ENCODE measurements at regions not wholly inside any gene's neighbourhood (a gene's known extent, or its start where the extent isn't known, plus 50 kb on each side); places are given as distances from the start of the nearest gene placed in this dataset.
"Not testable (repeated sequence)": the region's sequence is repeated elsewhere in the genome, so short reads cannot be mapped to it uniquely, and the experiment has no call there.

- no CpG with 5 or more reads among the region's 1 CpG for WGBS (ENCODE audit: insufficient coverage)
- peaks cover 0 to 9% (median 0%) of the 10 kb centered on the region in 3 donors for H3K9me3 ChIP-seq (ENCODE audit: control extremely low read depth in 1 of 3, control insufficient read depth in 2 of 3, insufficient read depth in 1 of 3, low read length in 2 of 3)
- H3K4me3 Mint-ChIP-seq = no peak overlapping the region
- H3K9me3 Mint-ChIP-seq (ENCODE audit: insufficient read depth) = no peaks in the 10 kb centered on the region
- POLR2A ChIA-PET = no interaction called here
- H3K27me3 Mint-ChIP-seq = no peaks in the 10 kb centered on the region
- no peak overlapping the region for H3K9ac ChIP-seq (ENCODE audit: low read length)
- no peak overlapping the region for H3K4me2 ChIP-seq (replicated peaks; ENCODE audit: low read depth, low read length, poor library complexity, severe bottlenecking)
- H2AFZ ChIP-seq (ENCODE audit: insufficient read depth, low read depth, low read length, poor library complexity, severe bottlenecking) = no peak overlapping the region
- DNase-seq = no peak
- no peaks in the 10 kb centered on the region for H3K4me1 ChIP-seq (ENCODE audit: control insufficient read depth in 2 of 2, insufficient read depth in 2 of 2, low read length in 2 of 2)
- H3K79me2 ChIP-seq (ENCODE audit: control insufficient read depth, insufficient read depth, low read length) = no peaks in the 10 kb centered on the region
- CTCF ChIA-PET = interaction anchor here (0.6 kb wide), 1 partner anchor 30 kb away, joined by 4 read pairs; no protein-coding TSS in a partner anchor
- H4K20me1 ChIP-seq (ENCODE audit: control insufficient read depth, insufficient read depth, low read length, poor library complexity, severe bottlenecking) = no peaks in the 10 kb centered on the region
- intact Hi-C loops (cut with micrococcal nuclease) = no loop called here
- no peak overlapping the region for H3K4me3 ChIP-seq (ENCODE audit: control extremely low read depth in 1 of 5, extremely low read depth in 1 of 5, insufficient read depth in 1 of 5, low read depth in 2 of 5, low read length in 4 of 5)
- no peaks in the 10 kb centered on the region for H3K4me1 Mint-ChIP-seq
- no peaks in the 10 kb centered on the region for H3K27me3 ChIP-seq (replicated peaks in 1 of 4; ENCODE audit: control extremely low read depth in 1 of 4, control insufficient read depth in 3 of 4, insufficient read depth in 4 of 4, low read length in 3 of 4)
- no peaks in the 10 kb centered on the region for H3K36me3 ChIP-seq (replicated peaks in 1 of 2; ENCODE audit: control extremely low read depth in 1 of 2, control insufficient read depth in 1 of 2, extremely low read depth in 1 of 2, insufficient read depth in 2 of 2, low read length in 1 of 2)
- ATAC-seq (ENCODE audit: low read depth) = no peak
- TF ChIP-seq CTCF (IDR thresholded peaks at IDR 0.05) = no peak
- no peak for TF ChIP-seq EZH2 (IDR thresholded peaks at IDR 0.05; ENCODE audit: borderline replicate concordance, insufficient read depth, low read depth, low read length, poor library complexity, severe bottlenecking)
- no peak overlapping the region for H3K27ac Mint-ChIP-seq
- no peak overlapping the region for H3K27ac ChIP-seq (ENCODE audit: low read length in 2 of 2)
These were observed 479.6 kb upstream of the EPHA6 start for GRCh38 chr3:96334779-96335178.

- ChIA-PET POLR2A (no interaction called here), CTCF (no interaction called here)
- H3K4me2 ChIP-seq (replicated peaks; ENCODE audit: low read depth, low read length, poor library complexity, severe bottlenecking) = no peak overlapping the region
- H3K79me2 ChIP-seq (ENCODE audit: control insufficient read depth, insufficient read depth, low read length) = no peaks in the 10 kb centered on the region
- no peak for DNase-seq
- H3K4me1 Mint-ChIP-seq = no peaks in the 10 kb centered on the region
- intact Hi-C loops (cut with micrococcal nuclease) = no loop called here
- ATAC-seq (ENCODE audit: low read depth) = no peak
- peaks cover 0 to 3% (median 0%) of the 10 kb centered on the region in 3 donors for H3K9me3 ChIP-seq (ENCODE audit: control extremely low read depth in 1 of 3, control insufficient read depth in 2 of 3, insufficient read depth in 1 of 3, low read length in 2 of 3)
- no peak overlapping the region for H3K4me3 Mint-ChIP-seq
- no peak overlapping the region for H3K4me3 ChIP-seq (ENCODE audit: control extremely low read depth in 1 of 5, extremely low read depth in 1 of 5, insufficient read depth in 1 of 5, low read depth in 2 of 5, low read length in 4 of 5)
- H3K27ac Mint-ChIP-seq = no peak overlapping the region
- no peaks in the 10 kb centered on the region for H3K4me1 ChIP-seq (ENCODE audit: control insufficient read depth in 2 of 2, insufficient read depth in 2 of 2, low read length in 2 of 2)
- no peak overlapping the region for H3K9ac ChIP-seq (ENCODE audit: low read length)
- TF ChIP-seq EZH2 (IDR thresholded peaks at IDR 0.05; ENCODE audit: borderline replicate concordance, insufficient read depth, low read depth, low read length, poor library complexity, severe bottlenecking) = no peak
- TF ChIP-seq CTCF (IDR thresholded peaks at IDR 0.05) = no peak
- H4K20me1 ChIP-seq (ENCODE audit: control insufficient read depth, insufficient read depth, low read length, poor library complexity, severe bottlenecking) = no peaks in the 10 kb centered on the region
- peaks cover 5% of the 10 kb centered on the region for H3K9me3 Mint-ChIP-seq (ENCODE audit: insufficient read depth)
- H3K27ac ChIP-seq (ENCODE audit: low read length in 2 of 2) = no peak overlapping the region
- H2AFZ ChIP-seq (ENCODE audit: insufficient read depth, low read depth, low read length, poor library complexity, severe bottlenecking) = no peak overlapping the region
- WGBS (ENCODE audit: insufficient coverage) = 72% methylated on average over 2 of the region's 3 CpGs
- H3K27me3 Mint-ChIP-seq = no peaks in the 10 kb centered on the region
- no peaks in the 10 kb centered on the region for H3K36me3 ChIP-seq (replicated peaks in 1 of 2; ENCODE audit: control extremely low read depth in 1 of 2, control insufficient read depth in 1 of 2, extremely low read depth in 1 of 2, insufficient read depth in 2 of 2, low read length in 1 of 2)
- no peaks in the 10 kb centered on the region for H3K27me3 ChIP-seq (replicated peaks in 1 of 4; ENCODE audit: control extremely low read depth in 1 of 4, control insufficient read depth in 3 of 4, insufficient read depth in 4 of 4, low read length in 3 of 4)
These were observed 467.1 kb upstream of the EPHA6 start for GRCh38 chr3:96347289-96347688.

- ATAC-seq (ENCODE audit: low read depth); H3K9me3 ChIP-seq (ENCODE audit: control extremely low read depth in 1 of 3, control insufficient read depth in 2 of 3, insufficient read depth in 1 of 3, low read length in 2 of 3); H3K4me3 Mint-ChIP-seq; H3K9me3 Mint-ChIP-seq (ENCODE audit: insufficient read depth); H3K4me1 ChIP-seq (ENCODE audit: control insufficient read depth in 2 of 2, insufficient read depth in 2 of 2, low read length in 2 of 2); H2AFZ ChIP-seq (ENCODE audit: insufficient read depth, low read depth, low read length, poor library complexity, severe bottlenecking); H4K20me1 ChIP-seq (ENCODE audit: control insufficient read depth, insufficient read depth, low read length, poor library complexity, severe bottlenecking); H3K9ac ChIP-seq (ENCODE audit: low read length); H3K79me2 ChIP-seq (ENCODE audit: control insufficient read depth, insufficient read depth, low read length); intact Hi-C loops (cut with micrococcal nuclease); H3K4me2 ChIP-seq (replicated peaks; ENCODE audit: low read depth, low read length, poor library complexity, severe bottlenecking); DNase-seq; H3K27ac ChIP-seq (ENCODE audit: low read length in 2 of 2); H3K4me1 Mint-ChIP-seq; POLR2A ChIA-PET; H3K36me3 ChIP-seq (replicated peaks in 1 of 2; ENCODE audit: control extremely low read depth in 1 of 2, control insufficient read depth in 1 of 2, extremely low read depth in 1 of 2, insufficient read depth in 2 of 2, low read length in 1 of 2); H3K27ac Mint-ChIP-seq; H3K4me3 ChIP-seq (ENCODE audit: control extremely low read depth in 1 of 5, extremely low read depth in 1 of 5, insufficient read depth in 1 of 5, low read depth in 2 of 5, low read length in 4 of 5); CTCF ChIA-PET; H3K27me3 ChIP-seq (replicated peaks in 1 of 4; ENCODE audit: control extremely low read depth in 1 of 4, control insufficient read depth in 3 of 4, insufficient read depth in 4 of 4, low read length in 3 of 4); H3K27me3 Mint-ChIP-seq: not testable (repeated sequence)
These were observed 462.8 kb upstream of the EPHA6 start for GRCh38 chr3:96351598-96351997.

All from B cell (primary cell).